HTR-8/SVneo (cell line): ENCODE measurements at regions not wholly inside any gene's neighbourhood (a gene's known extent, or its start where the extent isn't known, plus 50 kb on each side); places are given as distances from the start of the nearest gene placed in this dataset.
A peak's percentile ranks its signal among the peaks of the same experiment; 100 is the strongest.
"Not testable (repeated sequence)": the region's sequence is repeated elsewhere in the genome, so short reads cannot be mapped to it uniquely, and the experiment has no call there.

Source experiments
- DNase-seq: peaks from one replicate; pipeline ENCODE4 v3.0.0; 2011; ENCODE audit warnings: low spot score, mixed read lengths; ENCODE audit not compliant: insufficient read length
- FAIRE-seq: peaks from 2 replicates; lab custom pipeline; 2011; peaks lifted over from hg19 to GRCh38; lab: Jason Lieb, UNC

GRCh38 chr5:68680366-68680765, 413.4 kb upstream of the SLC30A5 start:
- FAIRE-seq (no peak), DNase-seq (no peak)

GRCh38 chr5:68681929-68682328, 411.9 kb upstream of the SLC30A5 start:
- DNase-seq (no peak), FAIRE-seq (no peak)

- no peak for FAIRE-seq
- DNase-seq: no peak
Observed at GRCh38 chr5:68682400-68683160, 411.2 kb upstream of the SLC30A5 start.

- DNase-seq: peak; percentile 42
Observed at GRCh38 chr5:68683632-68684036, 410.2 kb upstream of the SLC30A5 start.

GRCh38 chr5:68685863-68686262, 408.0 kb upstream of the SLC30A5 start:
- FAIRE-seq: no peak
- DNase-seq: no peak

More at GRCh38 chr5:68683632-68684036, 410.2 kb upstream of the SLC30A5 start:
- no peak for FAIRE-seq

GRCh38 chr5:68688547-68688946, 405.3 kb upstream of the SLC30A5 start:
- no peak for FAIRE-seq
- no peak for DNase-seq

GRCh38 chr5:68689010-68689409, 404.8 kb upstream of the SLC30A5 start:
- no peak for DNase-seq
- no peak for FAIRE-seq

GRCh38 chr5:68691874-68692273, 401.9 kb upstream of the SLC30A5 start:
- not testable (repeated sequence) for DNase-seq

GRCh38 chr5:68698025-68698940, 395.5 kb upstream of the SLC30A5 start:
- DNase-seq (no peak), FAIRE-seq (no peak)

More at GRCh38 chr5:68691874-68692273, 401.9 kb upstream of the SLC30A5 start:
- FAIRE-seq: not testable (repeated sequence)

GRCh38 chr5:68699966-68700365, 393.8 kb upstream of the SLC30A5 start:
- DNase-seq (no peak), FAIRE-seq (no peak)

GRCh38 chr5:68707575-68707974, 386.2 kb upstream of the SLC30A5 start:
- DNase-seq (no peak), FAIRE-seq (no peak)

GRCh38 chr5:68708156-68708841, 385.5 kb upstream of the SLC30A5 start:
- no peak for FAIRE-seq
- DNase-seq: no peak

GRCh38 chr5:68708842-68709170, 385.0 kb upstream of the SLC30A5 start:
- no peak for DNase-seq
- no peak for FAIRE-seq

GRCh38 chr5:68709239-68709638, 384.6 kb upstream of the SLC30A5 start:
- DNase-seq (no peak), FAIRE-seq (no peak)

GRCh38 chr5:68710514-68710913, 383.3 kb upstream of the SLC30A5 start:
- FAIRE-seq (no peak), DNase-seq (no peak)

- no peak for FAIRE-seq
- DNase-seq: no peak
Observed at GRCh38 chr5:68711293-68712200, 382.3 kb upstream of the SLC30A5 start.

- FAIRE-seq (no peak), DNase-seq (no peak)
Observed at GRCh38 chr5:68714810-68715209, 379.0 kb upstream of the SLC30A5 start.

GRCh38 chr5:68720884-68721610, 372.8 kb upstream of the SLC30A5 start:
- FAIRE-seq (no peak), DNase-seq (no peak)

- no peak for DNase-seq
- no peak for FAIRE-seq
Observed at GRCh38 chr5:68722357-68722756, 371.5 kb upstream of the SLC30A5 start.
